GM12878 (cell line): ENCODE measurements at regions not wholly inside any gene's neighbourhood (a gene's known extent, or its start where the extent isn't known, plus 50 kb on each side); places are given as distances from the start of the nearest gene placed in this dataset.

Experiments used
- ATAC-seq: fragments of 200-7000 bp; cut with Tn5 transposase; 3 replicates; pipeline ENCODE4 v1.9.1; 2020; ENCODE audit warnings: mild to moderate bottlenecking, moderate library complexity
- BruUV-seq: library from RNA; stranded (reverse); fragments of 400-500 nt; replicated peaks from 2 replicates; lab custom pipeline; 2021; lab: Mats Ljungman, UMichigan
- CTCF ChIA-PET: fragments of 300-600 bp; sonication (Branson Sonifier 250); formaldehyde crosslinking; extraction: SDS; loops from one replicate; lab custom pipeline; 2021; ENCODE audit warnings: inconsistent platforms; lab: Yijun Ruan, JAX
- POLR2A ChIA-PET: fragments of 350-600 bp; formaldehyde crosslinking; extraction: SDS; loops from one replicate; lab custom pipeline; 2021; ENCODE audit warnings: inconsistent platforms; lab: Charles Lee
- RAD21 ChIA-PET: fragments of 300-600 bp; sonication (Branson Sonifier 250); formaldehyde crosslinking; loops from one replicate; lab custom pipeline; 2023; ENCODE audit warnings: antibody characterized with exemption; ENCODE audit not compliant: unreplicated experiment; lab: Charles Lee
- SMC1A ChIA-PET: fragments of 300-600 bp; sonication (Branson Sonifier 250); formaldehyde crosslinking; loops from one replicate; lab custom pipeline; 2023; ENCODE audit not compliant: unreplicated experiment, uncharacterized antibody; lab: Charles Lee
- DNase-seq: peaks from one replicate; pipeline ENCODE4 v3.0.0-alpha.2; 2011; ENCODE audit warnings: low read depth, low spot score
- FAIRE-seq: peaks from 3 replicates; lab custom pipeline; 2011; peaks lifted over from hg19 to GRCh38; lab: Jason Lieb, UNC
- H2AFZ ChIP-seq: 2 replicates; pipeline ENCODE4 v1.6.0; 2011; ENCODE audit warnings: low read depth, low read length, control low read depth; ENCODE audit not compliant: control insufficient read depth
- H3K27ac ChIP-seq: 2 replicates; pipeline ENCODE4 v1.5.1; 2011; ENCODE audit warnings: control low read depth; ENCODE audit not compliant: control insufficient read depth, insufficient read depth
- H3K27me3 ChIP-seq, 2 experiments: replicated peaks in 1 of 2; 2 replicates each; pipeline versions ENCODE4 v1.6.0 to v1.6.1; 2011; ENCODE audit warnings: low read length in 1 of 2; ENCODE audit not compliant: control insufficient read depth in 2 of 2, insufficient read depth in 2 of 2
- H3K36me3 ChIP-seq, 2 experiments: 2 replicates each; pipeline ENCODE4 v1.5.1; 2011; ENCODE audit warnings: low read length in 1 of 2; ENCODE audit not compliant: control insufficient read depth in 2 of 2, insufficient read depth in 2 of 2
- H3K4me1 ChIP-seq: 2 replicates; pipeline ENCODE4 v1.6.1; 2011; ENCODE audit warnings: mild to moderate bottlenecking, low read length, moderate library complexity, mixed read lengths; ENCODE audit not compliant: control insufficient read depth, insufficient read depth
- H3K4me2 ChIP-seq: 2 replicates; pipeline ENCODE4 v1.6.0; 2011; ENCODE audit warnings: control low read depth; ENCODE audit not compliant: control insufficient read depth, insufficient read depth
- H3K4me3 ChIP-seq: fragments of 200-600 bp; sonication (generic); 2 replicates; pipeline ENCODE4 v1.5.1; 2016
- H3K79me2 ChIP-seq: 2 replicates; pipeline ENCODE4 v1.6.0; 2011; ENCODE audit warnings: low read length; ENCODE audit not compliant: control insufficient read depth, insufficient read depth
- H3K9ac ChIP-seq: 2 replicates; pipeline ENCODE4 v1.8.0; 2011; ENCODE audit warnings: low read length, control low read depth, mixed read lengths; ENCODE audit not compliant: control insufficient read depth, insufficient read depth
- H3K9me3 ChIP-seq: replicated peaks from 3 replicates; pipeline ENCODE4 v1.5.1; 2011; ENCODE audit warnings: mild to moderate bottlenecking, low read length; ENCODE audit not compliant: control insufficient read depth, insufficient read depth
- H4K20me1 ChIP-seq: 2 replicates; pipeline ENCODE4 v1.6.0; 2011; ENCODE audit not compliant: control insufficient read depth, insufficient read depth
- BHLHE40 ChIP-seq, 2 experiments: fragments of 450-650 bp in 1 of 2; IDR thresholded peaks; 2 replicates each; pipeline ENCODE4 v1.6.1; 2011 to 2017; ENCODE audit warnings: low read depth in 2 of 2, borderline replicate concordance in 1 of 2, improper control_type of control experiment in 1 of 2, low read length in 1 of 2, mild to moderate bottlenecking in 1 of 2
- WGBS: methylation state at CpG from one replicate; pipeline ENCODE4 v1.1.6; 2016; ENCODE audit warnings: low lambda C conversion rate; ENCODE audit not compliant: insufficient replicate concordance, insufficient coverage; ENCODE audit errors: missing lambda C conversion rate; 5-methylcytosine and 5-hydroxymethylcytosine counted together
- in situ Hi-C: fragments of 300-500 bp; cut with MboI; formaldehyde crosslinking; loops from 9 replicates; pipeline ENCODE4 v1.14.3; 2018; ENCODE audit warnings: mixed read lengths
- intact Hi-C: fragments of 100-400 bp; cut with micrococcal nuclease; formaldehyde crosslinking; loops from one replicate; pipeline ENCODE4 v1.14.2; 2022; ENCODE audit not compliant: unreplicated experiment
- TF ChIP-seq, protein P1 (sequence below): fragments of 150-350 bp; IDR thresholded peaks from 2 replicates; pipeline ENCODE4 v1.6.1; 2016; ENCODE audit warnings: low read depth, low read length
- TF ChIP-seq, protein P2 (sequence below): fragments of 450-650 bp; formaldehyde crosslinking; IDR thresholded peaks from 2 replicates; pipeline ENCODE4 v1.4.0; 2020; ENCODE audit warnings: mild to moderate bottlenecking, moderate library complexity
- TF ChIP-seq, protein P3 (sequence below): fragments of 450-650 bp; IDR thresholded peaks from 2 replicates; pipeline ENCODE4 v1.6.1; 2017; ENCODE audit warnings: mild to moderate bottlenecking

DNA sequence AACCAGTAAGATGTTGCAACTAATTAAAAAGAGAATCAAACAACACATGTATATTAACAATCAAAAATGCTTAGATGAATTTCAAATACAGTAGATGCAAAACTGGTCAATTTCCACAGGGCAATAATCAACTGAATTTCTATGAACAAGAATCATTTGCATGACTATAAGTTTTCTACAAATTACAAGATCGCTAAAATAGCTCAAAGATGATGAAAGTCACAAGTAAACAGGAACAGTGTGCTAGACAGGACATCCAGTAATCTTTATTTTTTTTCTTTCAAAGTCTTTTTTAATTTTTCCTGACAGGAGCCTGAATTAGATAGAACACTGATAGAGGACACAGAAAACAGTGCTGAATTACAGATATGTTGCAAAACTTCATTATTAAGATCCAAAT is 608.2 kb upstream of the DAB2 start:
- Histone ChIP-seq H3K4me3 (no peak overlapping the region), H3K27me3 (no peaks in the 10 kb centered on the region), H3K36me3 (no peaks in the 10 kb centered on the region), H3K9me3 (no peaks in the 10 kb centered on the region), H3K4me2 (no peak overlapping the region), H3K79me2 (no peaks in the 10 kb centered on the region), H3K9ac (no peak overlapping the region), H3K27ac (no peak overlapping the region), H4K20me1 (no peaks in the 10 kb centered on the region), H3K4me1 (no peaks in the 10 kb centered on the region), H2AFZ (no peak overlapping the region)
- POLR2A ChIA-PET, result interaction anchor here (0.6 kb wide), 1 partner anchor 825 kb away, joined by 3 read pairs; no protein-coding TSS in a partner anchor
- BruUV-seq, result no TSS peak
- in situ Hi-C loops, result no loop called here
- DNase-seq, result no peak
- no peak for TF ChIP-seq BHLHE40 (IDR thresholded peaks at IDR 0.05; ENCODE audit: borderline replicate concordance in 1 of 2, low read depth in 2 of 2, low read length in 1 of 2)
- TF ChIP-seq, protein P1, sequence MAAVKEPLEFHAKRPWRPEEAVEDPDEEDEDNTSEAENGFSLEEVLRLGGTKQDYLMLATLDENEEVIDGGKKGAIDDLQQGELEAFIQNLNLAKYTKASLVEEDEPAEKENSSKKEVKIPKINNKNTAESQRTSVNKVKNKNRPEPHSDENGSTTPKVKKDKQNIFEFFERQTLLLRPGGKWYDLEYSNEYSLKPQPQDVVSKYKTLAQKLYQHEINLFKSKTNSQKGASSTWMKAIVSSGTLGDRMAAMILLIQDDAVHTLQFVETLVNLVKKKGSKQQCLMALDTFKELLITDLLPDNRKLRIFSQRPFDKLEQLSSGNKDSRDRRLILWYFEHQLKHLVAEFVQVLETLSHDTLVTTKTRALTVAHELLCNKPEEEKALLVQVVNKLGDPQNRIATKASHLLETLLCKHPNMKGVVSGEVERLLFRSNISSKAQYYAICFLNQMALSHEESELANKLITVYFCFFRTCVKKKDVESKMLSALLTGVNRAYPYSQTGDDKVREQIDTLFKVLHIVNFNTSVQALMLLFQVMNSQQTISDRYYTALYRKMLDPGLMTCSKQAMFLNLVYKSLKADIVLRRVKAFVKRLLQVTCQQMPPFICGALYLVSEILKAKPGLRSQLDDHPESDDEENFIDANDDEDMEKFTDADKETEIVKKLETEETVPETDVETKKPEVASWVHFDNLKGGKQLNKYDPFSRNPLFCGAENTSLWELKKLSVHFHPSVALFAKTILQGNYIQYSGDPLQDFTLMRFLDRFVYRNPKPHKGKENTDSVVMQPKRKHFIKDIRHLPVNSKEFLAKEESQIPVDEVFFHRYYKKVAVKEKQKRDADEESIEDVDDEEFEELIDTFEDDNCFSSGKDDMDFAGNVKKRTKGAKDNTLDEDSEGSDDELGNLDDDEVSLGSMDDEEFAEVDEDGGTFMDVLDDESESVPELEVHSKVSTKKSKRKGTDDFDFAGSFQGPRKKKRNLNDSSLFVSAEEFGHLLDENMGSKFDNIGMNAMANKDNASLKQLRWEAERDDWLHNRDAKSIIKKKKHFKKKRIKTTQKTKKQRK, result no peak
- TF ChIP-seq, protein P2, sequence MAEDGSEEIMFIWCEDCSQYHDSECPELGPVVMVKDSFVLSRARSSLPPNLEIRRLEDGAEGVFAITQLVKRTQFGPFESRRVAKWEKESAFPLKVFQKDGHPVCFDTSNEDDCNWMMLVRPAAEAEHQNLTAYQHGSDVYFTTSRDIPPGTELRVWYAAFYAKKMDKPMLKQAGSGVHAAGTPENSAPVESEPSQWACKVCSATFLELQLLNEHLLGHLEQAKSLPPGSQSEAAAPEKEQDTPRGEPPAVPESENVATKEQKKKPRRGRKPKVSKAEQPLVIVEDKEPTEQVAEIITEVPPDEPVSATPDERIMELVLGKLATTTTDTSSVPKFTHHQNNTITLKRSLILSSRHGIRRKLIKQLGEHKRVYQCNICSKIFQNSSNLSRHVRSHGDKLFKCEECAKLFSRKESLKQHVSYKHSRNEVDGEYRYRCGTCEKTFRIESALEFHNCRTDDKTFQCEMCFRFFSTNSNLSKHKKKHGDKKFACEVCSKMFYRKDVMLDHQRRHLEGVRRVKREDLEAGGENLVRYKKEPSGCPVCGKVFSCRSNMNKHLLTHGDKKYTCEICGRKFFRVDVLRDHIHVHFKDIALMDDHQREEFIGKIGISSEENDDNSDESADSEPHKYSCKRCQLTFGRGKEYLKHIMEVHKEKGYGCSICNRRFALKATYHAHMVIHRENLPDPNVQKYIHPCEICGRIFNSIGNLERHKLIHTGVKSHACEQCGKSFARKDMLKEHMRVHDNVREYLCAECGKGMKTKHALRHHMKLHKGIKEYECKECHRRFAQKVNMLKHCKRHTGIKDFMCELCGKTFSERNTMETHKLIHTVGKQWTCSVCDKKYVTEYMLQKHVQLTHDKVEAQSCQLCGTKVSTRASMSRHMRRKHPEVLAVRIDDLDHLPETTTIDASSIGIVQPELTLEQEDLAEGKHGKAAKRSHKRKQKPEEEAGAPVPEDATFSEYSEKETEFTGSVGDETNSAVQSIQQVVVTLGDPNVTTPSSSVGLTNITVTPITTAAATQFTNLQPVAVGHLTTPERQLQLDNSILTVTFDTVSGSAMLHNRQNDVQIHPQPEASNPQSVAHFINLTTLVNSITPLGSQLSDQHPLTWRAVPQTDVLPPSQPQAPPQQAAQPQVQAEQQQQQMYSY, result no peak
- TF ChIP-seq, protein P3, sequence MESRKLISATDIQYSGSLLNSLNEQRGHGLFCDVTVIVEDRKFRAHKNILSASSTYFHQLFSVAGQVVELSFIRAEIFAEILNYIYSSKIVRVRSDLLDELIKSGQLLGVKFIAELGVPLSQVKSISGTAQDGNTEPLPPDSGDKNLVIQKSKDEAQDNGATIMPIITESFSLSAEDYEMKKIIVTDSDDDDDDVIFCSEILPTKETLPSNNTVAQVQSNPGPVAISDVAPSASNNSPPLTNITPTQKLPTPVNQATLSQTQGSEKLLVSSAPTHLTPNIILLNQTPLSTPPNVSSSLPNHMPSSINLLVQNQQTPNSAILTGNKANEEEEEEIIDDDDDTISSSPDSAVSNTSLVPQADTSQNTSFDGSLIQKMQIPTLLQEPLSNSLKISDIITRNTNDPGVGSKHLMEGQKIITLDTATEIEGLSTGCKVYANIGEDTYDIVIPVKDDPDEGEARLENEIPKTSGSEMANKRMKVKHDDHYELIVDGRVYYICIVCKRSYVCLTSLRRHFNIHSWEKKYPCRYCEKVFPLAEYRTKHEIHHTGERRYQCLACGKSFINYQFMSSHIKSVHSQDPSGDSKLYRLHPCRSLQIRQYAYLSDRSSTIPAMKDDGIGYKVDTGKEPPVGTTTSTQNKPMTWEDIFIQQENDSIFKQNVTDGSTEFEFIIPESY, result no peak
- FAIRE-seq, result no peak
- intact Hi-C loops, result no loop called here
- 0% methylated on average over 1 of the region's 1 CpG for WGBS
- ATAC-seq, result no peak
- CTCF ChIA-PET, result no interaction called here
- RAD21 ChIA-PET, result no interaction called here
- SMC1A ChIA-PET, result interaction anchor here (0.6 kb wide), 1 partner anchor 24 kb away, joined by 3 read pairs; no protein-coding TSS in a partner anchor
